Stimulated activated naive CD4-positive, alpha-beta T cell (primary cell): ENCODE measurements at regions not wholly inside any gene's neighbourhood (a gene's known extent, or its start where the extent isn't known, plus 50 kb on each side); places are given as distances from the start of the nearest gene placed in this dataset.

ENCODE experiments used
- DNase-seq, 6 experiments: peaks; one replicate each; lab custom pipeline; 2025; lab: John Stamatoyannopoulos, UW

- DNase-seq: no peak
Measured at GRCh38 chr1:30609336-30609998, 113.9 kb downstream of the MATN1 start.

GRCh38 chr1:30607723-30608122 lies 115.7 kb downstream of the MATN1 start:
- no peak for DNase-seq

- no peak for DNase-seq
Measured at GRCh38 chr1:30606166-30606565, 117.2 kb downstream of the MATN1 start.

- no peak for DNase-seq
Measured at GRCh38 chr1:30605441-30605920, 117.9 kb downstream of the MATN1 start.

- DNase-seq: no peak
Measured at GRCh38 chr1:30604801-30605440, 118.5 kb downstream of the MATN1 start.

- no peak for DNase-seq
Measured at GRCh38 chr1:30603081-30603858, 120.1 kb downstream of the MATN1 start.

- DNase-seq: no peak
Measured at GRCh38 chr1:30601316-30602085, 121.9 kb downstream of the MATN1 start.

GRCh38 chr1:30600706-30601105 lies 122.7 kb downstream of the MATN1 start:
- no peak for DNase-seq

- no peak for DNase-seq
Measured at GRCh38 chr1:30600258-30600657, 123.1 kb downstream of the MATN1 start.

GRCh38 chr1:30599721-30600120 lies 123.7 kb downstream of the MATN1 start:
- no peak for DNase-seq

- no peak for DNase-seq
Measured at GRCh38 chr1:30598571-30599114, 124.7 kb downstream of the MATN1 start.

- no peak for DNase-seq
Measured at GRCh38 chr1:30597711-30598110, 125.7 kb downstream of the MATN1 start.

GRCh38 chr1:30596891-30597290 lies 126.5 kb downstream of the MATN1 start:
- DNase-seq: no peak

- no peak for DNase-seq
Measured at GRCh38 chr1:30596470-30596869, 126.9 kb downstream of the MATN1 start.

- DNase-seq: no peak
Measured at GRCh38 chr1:30589083-30589482, 134.3 kb downstream of the MATN1 start.

GRCh38 chr1:30588311-30589073 lies 134.9 kb downstream of the MATN1 start:
- no peak for DNase-seq

GRCh38 chr1:30586671-30587070 lies 136.7 kb downstream of the MATN1 start:
- no peak for DNase-seq

- DNase-seq: no peak
Measured at GRCh38 chr1:30579580-30579979, 143.8 kb downstream of the MATN1 start.

- no peak for DNase-seq
Measured at GRCh38 chr1:30575066-30575465, 148.3 kb downstream of the MATN1 start.

- DNase-seq: no peak
Measured at GRCh38 chr1:30572192-30572591, 151.2 kb downstream of the MATN1 start.

- DNase-seq: no peak
Measured at GRCh38 chr1:30571380-30571779, 152.0 kb downstream of the MATN1 start.
